ENCODE measurements at regions not wholly inside any gene's neighbourhood (a gene's known extent, or its start where the extent isn't known, plus 50 kb on each side); places are given as distances from the start of the nearest gene placed in this dataset.

DNA sequence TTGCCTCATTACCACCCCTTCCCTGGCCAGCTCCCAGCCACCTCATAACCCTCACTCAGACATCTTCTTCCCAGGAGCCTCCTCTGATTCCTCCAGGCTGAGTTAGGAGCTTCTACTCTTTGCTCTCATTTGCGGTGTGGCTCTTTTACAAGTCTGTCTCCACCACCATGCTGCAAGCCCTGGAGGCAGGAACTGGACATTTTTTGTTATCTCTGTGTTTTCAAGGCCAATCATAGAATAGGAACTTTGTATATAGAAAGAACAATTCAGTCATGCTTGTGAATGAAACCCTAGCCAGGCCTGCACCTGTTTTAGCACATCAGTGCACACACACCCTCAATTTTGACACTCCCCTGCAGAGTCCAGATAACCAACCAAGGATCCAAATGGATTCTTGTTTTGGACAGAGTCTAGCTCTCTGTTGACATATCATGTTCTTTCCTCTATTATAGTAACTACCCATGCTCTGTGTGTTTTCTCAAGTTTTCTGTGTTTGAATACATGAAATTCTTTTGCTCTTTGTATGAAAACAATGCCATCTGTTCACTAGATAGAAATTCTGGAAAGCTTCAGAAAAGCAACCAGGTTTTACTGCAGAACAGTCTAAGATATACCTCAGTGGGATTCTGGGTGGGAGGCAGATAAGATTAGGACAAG lies 60.9 kb upstream of the ZNF648 start:
- Histone ChIP-seq H3K36me3 (ENCODE audit: control insufficient read depth, insufficient read depth, low read length) (no peaks in the 10 kb centered on the region), H3K4me3 (ENCODE audit: insufficient read depth, low read depth, low read length, poor library complexity, severe bottlenecking) (no peak overlapping the region), H3K27ac (ENCODE audit: insufficient read depth, low read length, poor library complexity, severe bottlenecking) (no peak overlapping the region), H3K9me3 (ENCODE audit: control insufficient read depth, low read length) (no peaks in the 10 kb centered on the region), H3K4me1 (ENCODE audit: control insufficient read depth, insufficient read depth, low read length, poor library complexity, severe bottlenecking) (no peaks in the 10 kb centered on the region), H3K27me3 (replicated peaks; ENCODE audit: control insufficient read depth, insufficient read depth, low read length, poor library complexity, severe bottlenecking) (no peaks in the 10 kb centered on the region)
- DNase-seq, result no peak

GRCh38 chr1:182121787-182122186 lies 60.3 kb upstream of the ZNF648 start:
- no peak for DNase-seq
- no peaks in the 10 kb centered on the region for H3K27me3 ChIP-seq (replicated peaks; ENCODE audit: control insufficient read depth, insufficient read depth, low read length, poor library complexity, severe bottlenecking)
- H3K27ac ChIP-seq (ENCODE audit: insufficient read depth, low read length, poor library complexity, severe bottlenecking), result no peak overlapping the region
- no peaks in the 10 kb centered on the region for H3K36me3 ChIP-seq (ENCODE audit: control insufficient read depth, insufficient read depth, low read length)
- no peaks in the 10 kb centered on the region for H3K9me3 ChIP-seq (ENCODE audit: control insufficient read depth, low read length)
- H3K4me3 ChIP-seq (ENCODE audit: insufficient read depth, low read depth, low read length, poor library complexity, severe bottlenecking), result no peak overlapping the region
- no peaks in the 10 kb centered on the region for H3K4me1 ChIP-seq (ENCODE audit: control insufficient read depth, insufficient read depth, low read length, poor library complexity, severe bottlenecking)

DNA sequence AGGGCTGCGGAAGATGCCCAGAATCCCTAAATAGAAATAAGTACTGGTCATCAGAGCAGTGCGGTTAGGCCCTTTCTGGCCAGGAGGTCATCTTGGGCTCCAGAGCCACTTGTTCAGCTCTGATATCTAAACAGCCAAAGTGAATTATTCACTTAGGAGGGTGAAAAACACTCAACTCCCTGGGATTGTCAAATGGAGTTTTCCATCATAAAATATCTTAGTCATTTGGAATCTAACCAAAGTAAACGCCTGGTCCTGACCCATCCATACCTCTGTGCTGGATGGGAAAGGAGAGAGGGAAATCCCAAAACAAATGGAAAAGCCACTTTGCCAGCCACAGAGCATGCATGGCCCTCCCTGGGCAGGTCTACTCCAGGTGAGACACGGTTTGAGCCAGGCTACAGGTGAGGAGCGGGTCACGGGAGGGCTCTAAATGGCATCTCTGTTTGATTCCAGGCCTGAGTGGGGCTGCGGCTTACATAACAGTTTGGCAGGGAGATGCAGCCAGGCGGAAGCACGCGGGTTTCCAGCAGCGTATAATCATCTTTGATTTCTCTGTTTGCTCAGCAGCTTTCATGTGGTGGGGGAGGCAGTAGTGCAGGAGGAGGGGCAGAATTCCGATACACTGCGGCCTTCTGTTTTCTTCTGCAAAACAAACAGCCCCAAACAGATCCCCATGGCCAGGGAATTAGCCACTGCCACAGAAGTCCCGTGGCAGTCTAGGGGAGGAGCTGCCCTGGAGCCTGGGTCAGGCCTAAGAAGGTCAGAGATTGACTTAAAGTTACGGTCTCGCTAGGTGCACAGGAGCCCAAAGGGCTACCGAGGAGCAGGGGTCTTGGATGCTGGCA lies 59.1 kb upstream of the ZNF648 start:
- Histone ChIP-seq H3K27ac (ENCODE audit: insufficient read depth, low read length, poor library complexity, severe bottlenecking) (no peak overlapping the region), H3K9me3 (ENCODE audit: control insufficient read depth, low read length) (no peaks in the 10 kb centered on the region), H3K36me3 (ENCODE audit: control insufficient read depth, insufficient read depth, low read length) (no peaks in the 10 kb centered on the region), H3K4me3 (ENCODE audit: insufficient read depth, low read depth, low read length, poor library complexity, severe bottlenecking) (no peak overlapping the region), H3K27me3 (replicated peaks; ENCODE audit: control insufficient read depth, insufficient read depth, low read length, poor library complexity, severe bottlenecking) (no peaks in the 10 kb centered on the region), H3K4me1 (ENCODE audit: control insufficient read depth, insufficient read depth, low read length, poor library complexity, severe bottlenecking) (no peaks in the 10 kb centered on the region)
- DNase-seq, result no peak

- no peaks in the 10 kb centered on the region for H3K9me3 ChIP-seq (ENCODE audit: control insufficient read depth, low read length)
- H3K27ac ChIP-seq (ENCODE audit: insufficient read depth, low read length, poor library complexity, severe bottlenecking), result no peak overlapping the region
- no peak overlapping the region for H3K4me3 ChIP-seq (ENCODE audit: insufficient read depth, low read depth, low read length, poor library complexity, severe bottlenecking)
- DNase-seq, result no peak
- no peaks in the 10 kb centered on the region for H3K36me3 ChIP-seq (ENCODE audit: control insufficient read depth, insufficient read depth, low read length)
- H3K27me3 ChIP-seq (replicated peaks; ENCODE audit: control insufficient read depth, insufficient read depth, low read length, poor library complexity, severe bottlenecking), result no peaks in the 10 kb centered on the region
- no peaks in the 10 kb centered on the region for H3K4me1 ChIP-seq (ENCODE audit: control insufficient read depth, insufficient read depth, low read length, poor library complexity, severe bottlenecking)
These were observed 58.1 kb upstream of the ZNF648 start for GRCh38 chr1:182119631-182120030.

DNA sequence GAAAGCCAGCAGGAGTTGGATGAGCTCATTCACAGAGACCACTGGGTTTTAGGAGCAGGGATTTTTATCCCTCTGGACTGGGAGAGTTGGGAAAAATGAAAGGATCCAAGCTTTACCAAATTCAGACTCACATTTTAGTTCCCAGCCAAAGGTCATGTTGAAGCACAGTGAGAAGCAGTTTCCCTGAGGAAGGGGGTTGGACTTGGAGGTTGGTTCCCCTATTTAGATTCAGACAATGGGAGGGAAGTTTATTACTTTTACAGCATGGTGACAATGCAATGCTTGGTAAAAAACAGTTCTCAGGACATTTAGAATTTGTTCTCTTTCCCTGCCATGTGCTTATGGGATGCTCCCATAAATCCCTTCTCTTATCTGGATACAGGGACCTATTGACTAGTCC lies 57.3 kb upstream of the ZNF648 start:
- Histone ChIP-seq H3K9me3 (ENCODE audit: control insufficient read depth, low read length) (no peaks in the 10 kb centered on the region), H3K27ac (ENCODE audit: insufficient read depth, low read length, poor library complexity, severe bottlenecking) (no peak overlapping the region), H3K4me3 (ENCODE audit: insufficient read depth, low read depth, low read length, poor library complexity, severe bottlenecking) (no peak overlapping the region), H3K36me3 (ENCODE audit: control insufficient read depth, insufficient read depth, low read length) (no peaks in the 10 kb centered on the region), H3K27me3 (replicated peaks; ENCODE audit: control insufficient read depth, insufficient read depth, low read length, poor library complexity, severe bottlenecking) (no peaks in the 10 kb centered on the region), H3K4me1 (ENCODE audit: control insufficient read depth, insufficient read depth, low read length, poor library complexity, severe bottlenecking) (no peaks in the 10 kb centered on the region)
- no peak for DNase-seq

- Histone ChIP-seq H3K27me3 (replicated peaks; ENCODE audit: control insufficient read depth, insufficient read depth, low read length, poor library complexity, severe bottlenecking) (no peaks in the 10 kb centered on the region), H3K9me3 (ENCODE audit: control insufficient read depth, low read length) (no peaks in the 10 kb centered on the region), H3K4me3 (ENCODE audit: insufficient read depth, low read depth, low read length, poor library complexity, severe bottlenecking) (no peak overlapping the region), H3K36me3 (ENCODE audit: control insufficient read depth, insufficient read depth, low read length) (no peaks in the 10 kb centered on the region), H3K27ac (ENCODE audit: insufficient read depth, low read length, poor library complexity, severe bottlenecking) (no peak overlapping the region), H3K4me1 (ENCODE audit: control insufficient read depth, insufficient read depth, low read length, poor library complexity, severe bottlenecking) (no peaks in the 10 kb centered on the region)
- no peak for DNase-seq
These were observed 53.1 kb upstream of the ZNF648 start for GRCh38 chr1:182114627-182115023.

- Histone ChIP-seq H3K4me3 (ENCODE audit: insufficient read depth, low read depth, low read length, poor library complexity, severe bottlenecking) (no peak overlapping the region), H3K36me3 (ENCODE audit: control insufficient read depth, insufficient read depth, low read length) (no peaks in the 10 kb centered on the region), H3K4me1 (ENCODE audit: control insufficient read depth, insufficient read depth, low read length, poor library complexity, severe bottlenecking) (no peaks in the 10 kb centered on the region), H3K27ac (ENCODE audit: insufficient read depth, low read length, poor library complexity, severe bottlenecking) (no peak overlapping the region), H3K27me3 (replicated peaks; ENCODE audit: control insufficient read depth, insufficient read depth, low read length, poor library complexity, severe bottlenecking) (no peaks in the 10 kb centered on the region), H3K9me3 (ENCODE audit: control insufficient read depth, low read length) (no peaks in the 10 kb centered on the region)
- no peak for DNase-seq
These were observed 52.5 kb upstream of the ZNF648 start for GRCh38 chr1:182113879-182114626.

DNA sequence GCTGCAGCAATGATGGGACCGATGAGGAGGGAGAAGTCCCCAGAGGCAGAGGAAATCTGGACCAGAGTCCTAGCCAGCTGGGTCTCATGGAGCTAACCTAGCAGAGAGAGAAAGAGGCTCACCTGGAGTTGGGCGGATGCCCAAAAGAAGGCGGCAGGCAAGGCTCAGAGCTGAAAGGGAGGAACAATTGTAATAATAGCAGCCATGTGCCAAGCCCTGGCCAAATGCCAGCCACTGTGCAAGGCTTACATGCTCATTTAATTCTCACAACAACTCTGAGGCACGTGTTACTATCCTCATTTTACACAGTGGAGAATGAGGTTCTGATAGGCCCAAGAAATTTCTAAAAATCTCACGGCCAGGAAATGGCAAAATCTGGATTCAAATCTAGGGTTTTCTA lies 50.0 kb upstream of the ZNF648 start:
- no peak for DNase-seq
- H3K27me3 ChIP-seq (replicated peaks; ENCODE audit: control insufficient read depth, insufficient read depth, low read length, poor library complexity, severe bottlenecking), result no peaks in the 10 kb centered on the region
- no peaks in the 10 kb centered on the region for H3K36me3 ChIP-seq (ENCODE audit: control insufficient read depth, insufficient read depth, low read length)
- no peaks in the 10 kb centered on the region for H3K4me1 ChIP-seq (ENCODE audit: control insufficient read depth, insufficient read depth, low read length, poor library complexity, severe bottlenecking)
- no peaks in the 10 kb centered on the region for H3K9me3 ChIP-seq (ENCODE audit: control insufficient read depth, low read length)
- no peak overlapping the region for H3K27ac ChIP-seq (ENCODE audit: insufficient read depth, low read length, poor library complexity, severe bottlenecking)
- no peak overlapping the region for H3K4me3 ChIP-seq (ENCODE audit: insufficient read depth, low read depth, low read length, poor library complexity, severe bottlenecking)

All from effector memory CD4-positive, alpha-beta T cell (primary cell).